D721Med (cell line): ENCODE measurements at regions not wholly inside any gene's neighbourhood (a gene's known extent, or its start where the extent isn't known, plus 50 kb on each side); places are given as distances from the start of the nearest gene placed in this dataset.
"Not testable (repeated sequence)": the region's sequence is repeated elsewhere in the genome, so short reads cannot be mapped to it uniquely, and the experiment has no call there.

Source experiments
- DNase-seq: peaks from one replicate; pipeline ENCODE4 v3.0.0; 2011; ENCODE audit warnings: low spot score; ENCODE audit not compliant: insufficient read length
- FAIRE-seq: peaks from 2 replicates; lab custom pipeline; 2011; peaks lifted over from hg19 to GRCh38; lab: Jason Lieb, UNC
- CTCF ChIP-seq: IDR thresholded peaks from 2 replicates; pipeline ENCODE4 v1.5.1; 2012; ENCODE audit warnings: mild to moderate bottlenecking, control low read depth; ENCODE audit not compliant: insufficient read depth; ENCODE audit errors: missing control alignments

- TF ChIP-seq CTCF = no peak
- no peak for DNase-seq
- no peak for FAIRE-seq
These were observed 1796.4 kb downstream of the EFNA5 start for GRCh38 chr5:105874316-105874715.

- TF ChIP-seq CTCF = no peak
- DNase-seq (no peak), FAIRE-seq (no peak)
These were observed 1798.0 kb downstream of the EFNA5 start for GRCh38 chr5:105872569-105873270.

GRCh38 chr5:105868038-105868780, 1802.5 kb downstream of the EFNA5 start:
- DNase-seq (no peak), FAIRE-seq (no peak)
- TF ChIP-seq CTCF = no peak

GRCh38 chr5:105865834-105866233, 1804.9 kb downstream of the EFNA5 start:
- no peak for DNase-seq
- TF ChIP-seq CTCF = no peak
- no peak for FAIRE-seq

GRCh38 chr5:105859350-105859749, 1811.4 kb downstream of the EFNA5 start:
- FAIRE-seq, DNase-seq: not testable (repeated sequence)

- DNase-seq (no peak), FAIRE-seq (no peak)
- TF ChIP-seq CTCF = no peak
These were observed 1821.0 kb downstream of the EFNA5 start for GRCh38 chr5:105849701-105850100.

GRCh38 chr5:105840800-105841199, 1829.9 kb downstream of the EFNA5 start:
- no peak for TF ChIP-seq CTCF
- DNase-seq (no peak), FAIRE-seq (no peak)
